H9 (cell line): ENCODE measurements at regions not wholly inside any gene's neighbourhood (a gene's known extent, or its start where the extent isn't known, plus 50 kb on each side); places are given as distances from the start of the nearest gene placed in this dataset.

Experiments used
- DNase-seq: peaks from one replicate; pipeline ENCODE4 v3.0.0-alpha.2; 2017
- H2AFZ ChIP-seq: one replicate; pipeline ENCODE4 v1.6.1; 2013; ENCODE audit warnings: mild to moderate bottlenecking, low read length, control low read depth, moderate library complexity
- H2AK5ac ChIP-seq: 2 replicates; pipeline ENCODE4 v1.6.1; 2013; ENCODE audit warnings: low read length, control low read depth, mixed read lengths; ENCODE audit not compliant: insufficient read length
- H2BK120ac ChIP-seq: one replicate; pipeline ENCODE4 v1.6.1; 2013; ENCODE audit warnings: low read depth, mild to moderate bottlenecking, low read length, control low read depth, inconsistent platforms; ENCODE audit not compliant: poor library complexity, severe bottlenecking
- H2BK12ac ChIP-seq: 2 replicates; pipeline ENCODE4 v1.6.1; 2013; ENCODE audit warnings: low read length, control low read depth, mixed read lengths, low read depth; ENCODE audit not compliant: insufficient read length
- H2BK15ac ChIP-seq: 2 replicates; pipeline ENCODE4 v1.6.1; 2013; ENCODE audit warnings: low read depth, low read length, control low read depth
- H2BK20ac ChIP-seq: one replicate; pipeline ENCODE4 v1.6.1; 2013; ENCODE audit warnings: low read depth, mild to moderate bottlenecking, low read length, control low read depth, inconsistent platforms; ENCODE audit not compliant: poor library complexity, severe bottlenecking
- H2BK5ac ChIP-seq: 2 replicates; pipeline ENCODE4 v1.6.1; 2013; ENCODE audit warnings: low read length, control low read depth, mixed read lengths; ENCODE audit not compliant: insufficient read length
- H3K14ac ChIP-seq: 2 replicates; pipeline ENCODE4 v1.6.1; 2013; ENCODE audit warnings: low read length, control low read depth; ENCODE audit not compliant: insufficient read depth
- H3K18ac ChIP-seq: 2 replicates; pipeline ENCODE4 v1.6.1; 2013; ENCODE audit warnings: low read depth, mild to moderate bottlenecking, mixed read lengths, low read length, control low read depth; ENCODE audit not compliant: insufficient read length
- H3K23ac ChIP-seq: 2 replicates; pipeline ENCODE4 v1.6.1; 2013; ENCODE audit warnings: low read length, control low read depth, mixed read lengths, low read depth; ENCODE audit not compliant: insufficient read length
- H3K23me2 ChIP-seq: 2 replicates; pipeline ENCODE4 v1.6.1; 2013; ENCODE audit warnings: low read depth, mild to moderate bottlenecking, mixed read lengths, low read length, control low read depth; ENCODE audit not compliant: insufficient read length, poor library complexity, severe bottlenecking
- H3K27ac ChIP-seq: 2 replicates; pipeline ENCODE4 v1.5.1; 2013; ENCODE audit warnings: low read length, control low read depth, mixed read lengths, low read depth; ENCODE audit not compliant: insufficient read length
- H3K27me3 ChIP-seq: 2 replicates; pipeline ENCODE4 v1.6.1; 2013; ENCODE audit warnings: low read length, control low read depth, inconsistent platforms; ENCODE audit not compliant: insufficient read depth
- H3K4ac ChIP-seq: 2 replicates; pipeline ENCODE4 v1.6.1; 2013; ENCODE audit warnings: low read depth, mild to moderate bottlenecking, control low read depth, inconsistent platforms, low read length, moderate library complexity
- H3K4me1 ChIP-seq: 2 replicates; pipeline ENCODE4 v1.6.1; 2013; ENCODE audit warnings: low read length, control low read depth, inconsistent platforms; ENCODE audit not compliant: insufficient read depth
- H3K4me2 ChIP-seq: 2 replicates; pipeline ENCODE4 v1.6.1; 2013; ENCODE audit warnings: low read length, control low read depth, mixed read lengths; ENCODE audit not compliant: insufficient read length, insufficient read depth
- H3K56ac ChIP-seq: 2 replicates; pipeline ENCODE4 v1.6.1; 2013; ENCODE audit warnings: low read depth, mild to moderate bottlenecking, mixed read lengths, low read length, control low read depth; ENCODE audit not compliant: insufficient read length
- H3K79me1 ChIP-seq: 2 replicates; pipeline ENCODE4 v1.6.1; 2013; ENCODE audit warnings: low read depth, mild to moderate bottlenecking, moderate library complexity, low read length, control low read depth, inconsistent platforms; ENCODE audit not compliant: insufficient read depth, poor library complexity, severe bottlenecking
- H3K79me2 ChIP-seq: 2 replicates; pipeline ENCODE4 v1.6.1; 2013; ENCODE audit warnings: low read length, control low read depth, inconsistent platforms; ENCODE audit not compliant: insufficient read depth
- H3K9ac ChIP-seq: 2 replicates; pipeline ENCODE4 v1.6.1; 2013; ENCODE audit warnings: low read length, control low read depth, mixed read lengths; ENCODE audit not compliant: insufficient read length; ENCODE audit errors: extremely low read depth
- H3K9me3 ChIP-seq: one replicate; pipeline ENCODE4 v1.6.1; 2013; ENCODE audit warnings: low read depth, low read length, inconsistent platforms; ENCODE audit not compliant: control insufficient read depth
- H3T11ph ChIP-seq: one replicate; pipeline ENCODE4 v1.6.1; 2013; ENCODE audit warnings: mild to moderate bottlenecking, low read length, control low read depth, inconsistent platforms
- H4K20me1 ChIP-seq: one replicate; pipeline ENCODE4 v1.6.1; 2013; ENCODE audit not compliant: control insufficient read depth, insufficient read length, insufficient read depth
- H4K5ac ChIP-seq: 2 replicates; pipeline ENCODE4 v1.6.1; 2013; ENCODE audit warnings: low read depth, mild to moderate bottlenecking, mixed read lengths, low read length, control low read depth; ENCODE audit not compliant: insufficient read length
- H4K8ac ChIP-seq: replicated peaks from 2 replicates; pipeline ENCODE4 v1.6.1; 2013; ENCODE audit warnings: low read length, control low read depth, mixed read lengths, low read depth; ENCODE audit not compliant: insufficient read length
- H4K91ac ChIP-seq: 2 replicates; pipeline ENCODE4 v1.6.1; 2013; ENCODE audit warnings: low read depth, mild to moderate bottlenecking, moderate library complexity, mixed read lengths, low read length, control low read depth; ENCODE audit not compliant: insufficient read length
- H3K27ac Mint-ChIP-seq, 3 experiments: 2 replicates in 2 of 3; 3 replicates in 1 of 3; pipeline ENCODE4 v1.8.0; 2020 to 2021; ENCODE audit warnings: mixed read lengths in 3 of 3, mild to moderate bottlenecking in 1 of 3, moderate library complexity in 1 of 3
- H3K27me3 Mint-ChIP-seq: 2 replicates; pipeline ENCODE4 v1.8.0; 2021; ENCODE audit warnings: low read depth, mild to moderate bottlenecking, moderate library complexity, mixed read lengths
- H3K36me3 Mint-ChIP-seq, 3 experiments: 2 replicates in 2 of 3; 3 replicates in 1 of 3; pipeline ENCODE4 v1.8.0; 2020 to 2021; ENCODE audit warnings: low read depth in 3 of 3, mixed read lengths in 3 of 3; ENCODE audit not compliant: insufficient read depth in 1 of 3
- H3K4me1 Mint-ChIP-seq, 2 experiments: 2 replicates each; pipeline ENCODE4 v1.8.0; 2020; ENCODE audit warnings: mixed read lengths in 2 of 2
- H3K4me3 Mint-ChIP-seq, 2 experiments: 2 replicates in 1 of 2; 3 replicates in 1 of 2; pipeline ENCODE4 v1.8.0; 2020 to 2021; ENCODE audit warnings: mild to moderate bottlenecking in 2 of 2, mixed read lengths in 2 of 2, moderate library complexity in 1 of 2
- H3K9me3 Mint-ChIP-seq, 2 experiments: 2 replicates in 1 of 2; 3 replicates in 1 of 2; pipeline ENCODE4 v1.8.0; 2020; ENCODE audit warnings: mild to moderate bottlenecking in 2 of 2, mixed read lengths in 2 of 2, moderate library complexity in 1 of 2
- CTCF ChIP-seq: fragments of 200-600 bp; sonication (generic); conservative IDR thresholded peaks from 3 replicates; pipeline ENCODE4 v1.8.0; 2021; ENCODE audit warnings: antibody characterized with exemption, mild to moderate bottlenecking
- WGBS: extraction: QIAGEN DNeasy Blood & Tissue Kit; methylation state at CpG from one replicate; pipeline ENCODE4 v1.1.7; 2013; ENCODE audit warnings: missing lambda C conversion rate, low lambda C conversion rate, mixed read lengths; ENCODE audit not compliant: insufficient read length; ENCODE audit errors: extremely low coverage; 5-methylcytosine and 5-hydroxymethylcytosine counted together

GRCh38 chr9:71609448-71609830, 158.9 kb downstream of the CEMIP2 start:
- Histone ChIP-seq H3K9me3 (no peaks in the 10 kb centered on the region), H2BK15ac (no peak overlapping the region), H3K4me1 (peaks cover 5% of the 10 kb centered on the region; the same call in 1 of the 2 replicates), H2BK5ac (no peak overlapping the region), H3K27ac (no peak overlapping the region), H2BK20ac (no peak overlapping the region), H3K79me2 (no peaks in the 10 kb centered on the region), H3T11ph (no peak overlapping the region), H4K91ac (no peak overlapping the region), H3K79me1 (no peaks in the 10 kb centered on the region), H3K4me2 (no peak overlapping the region), H3K56ac (no peak overlapping the region), H3K4ac (no peak overlapping the region), H4K5ac (no peak overlapping the region), H4K20me1 (no peaks in the 10 kb centered on the region), H3K23me2 (no peaks in the 10 kb centered on the region), H2AK5ac (no peak overlapping the region), H2BK120ac (no peak overlapping the region), H4K8ac (no peak overlapping the region), H3K27me3 (no peaks in the 10 kb centered on the region), H3K9ac (no peak overlapping the region), H3K23ac (no peak overlapping the region), H3K18ac (no peak overlapping the region), H2BK12ac (no peak overlapping the region), H3K14ac (no peak overlapping the region), H2AFZ (no peak overlapping the region)
- DNase-seq: no peak
- H3K27me3 Mint-ChIP-seq: no peaks in the 10 kb centered on the region
- H3K9me3 Mint-ChIP-seq: peaks cover 18 to 20% of the 10 kb centered on the region in 2 experiments
- no peak overlapping the region for H3K4me3 Mint-ChIP-seq
- peaks cover 18 to 22% of the 10 kb centered on the region in 2 experiments for H3K4me1 Mint-ChIP-seq
- H3K36me3 Mint-ChIP-seq: peaks cover 5 to 21% (median 12%) of the 10 kb centered on the region in 3 experiments; a peak in 6 of 7 replicates
- WGBS: no CpG with 5 or more reads among the region's 1 CpG
- no peak for TF ChIP-seq CTCF
- no peak overlapping the region for H3K27ac Mint-ChIP-seq
